Pancreas (tissue), 10 donors: ENCODE measurements at regions not wholly inside any gene's neighbourhood (a gene's known extent, or its start where the extent isn't known, plus 50 kb on each side); places are given as distances from the start of the nearest gene placed in this dataset.

Experiments used
- ATAC-seq, 4 donors: fragments of 200-7000 bp; cut with Tn5 transposase; one replicate each; pipeline versions ENCODE4 v1.8.0 to v1.9.1; 2020; ENCODE audit warnings: mild to moderate bottlenecking in 4 of 4, moderate library complexity in 4 of 4
- DNase-seq, 6 donors: peaks; one replicate each; pipeline ENCODE4 v3.0.0-alpha.2; 2020
- FAIRE-seq: peaks from 2 replicates; lab custom pipeline; 2012; peaks lifted over from hg19 to GRCh38; lab: Jason Lieb, UNC
- H3K27ac ChIP-seq, 4 donors: fragments of 200-600 bp; sonication (generic); 1 replicate in 3 of 4; 2 replicates in 1 of 4; pipeline versions ENCODE4 v1.5.0 to v1.8.0; 2020
- H3K27me3 ChIP-seq, 4 donors: fragments of 200-600 bp; one replicate each; pipeline ENCODE4 v1.8.0; 2021
- H3K36me3 ChIP-seq, 3 donors: fragments of 200-600 bp; sonication (generic) in 1 of 3; one replicate each; pipeline versions ENCODE4 v1.5.0 to v1.8.0; 2020 to 2021
- H3K4me1 ChIP-seq, 3 donors: fragments of 200-600 bp; one replicate each; pipeline ENCODE4 v1.8.0; 2021
- H3K4me3 ChIP-seq, 4 donors: fragments of 200-600 bp; sonication (generic) in 2 of 4; one replicate each; pipeline versions ENCODE4 v1.5.0 to v1.8.0; 2020 to 2021
- H3K9me3 ChIP-seq, 4 donors: fragments of 200-600 bp; one replicate each; pipeline ENCODE4 v1.8.0; 2021
- CTCF ChIP-seq, 4 donors: fragments of 200-600 bp; sonication (generic) in 3 of 4; IDR thresholded peaks; one replicate each; pipeline versions ENCODE4 v1.5.0 to v1.8.0; 2021; ENCODE audit warnings: antibody characterized with exemption in 4 of 4
- WGBS, 2 donors: extraction: QIAGEN DNeasy Blood & Tissue Kit; methylation state at CpG; one replicate each; pipeline ENCODE4 v1.1.7; 2013; 5-methylcytosine and 5-hydroxymethylcytosine counted together
- intact Hi-C, 3 donors: fragments of 100-400 bp; cut with DNase I; formaldehyde crosslinking; loops; one replicate each; pipeline versions ENCODE4 v1.11.1 to v1.14.2; 2022
- donor health status: healthy with polysubstance abuse.
- donor health status: DM: no; HTN: no; CAD: no; lungs with moderate emphysema.
- donor health status: DM: no; HTN: no; CAD: no.
- donor health status: control.
- donor health status: control.
- donor health status: Bipolar disorder and iron deficiency.
- donor health status: DM: yes; HTN: yes; CAD: no.
- donor health status: DM: no; HTN: no; CAD: no.
- donor health status: DM: no; HTN: no; CAD: no.
- donor health status: DM: yes; HTN: yes; CAD: no.

GRCh38 chr12:102757154-102757881, 159.7 kb downstream of the PAH start:
- Histone ChIP-seq H3K4me3 (no peak overlapping the region), H3K27ac (no peak overlapping the region), H3K4me1 (no peaks in the 10 kb centered on the region), H3K27me3 (no peaks in the 10 kb centered on the region), H3K9me3 (no peaks in the 10 kb centered on the region), H3K36me3 (no peaks in the 10 kb centered on the region)
- 64 to 77% methylated on average over 8 of the region's 8 CpGs for WGBS, 2 donors
- no peak for TF ChIP-seq CTCF (IDR thresholded peaks at IDR 0.05)
- peak in 1 of 6 donors; percentile 21 for DNase-seq
- intact Hi-C loops: no loop called here
- ATAC-seq: peak in 1 of 4 donors; percentile 20
- FAIRE-seq: no peak

- H3K4me1 ChIP-seq: no peaks in the 10 kb centered on the region
- no peaks in the 10 kb centered on the region for H3K9me3 ChIP-seq
- peak in 3 of 4 donors; percentile 27 to 46 (median 37) for ATAC-seq
- TF ChIP-seq CTCF (IDR thresholded peaks at IDR 0.05): no peak
- H3K4me3 ChIP-seq: no peak overlapping the region
- intact Hi-C loops: no loop called here
- WGBS, 2 donors: 19 to 29% methylated on average over 3 of the region's 3 CpGs
- DNase-seq: no peak
- no peaks in the 10 kb centered on the region for H3K36me3 ChIP-seq
- no peaks in the 10 kb centered on the region for H3K27me3 ChIP-seq
- H3K27ac ChIP-seq: no peak overlapping the region
- FAIRE-seq: no peak
These were observed 160.5 kb downstream of the PAH start for GRCh38 chr12:102756530-102756929.

- no peaks in the 10 kb centered on the region for H3K27me3 ChIP-seq
- TF ChIP-seq CTCF (IDR thresholded peaks at IDR 0.05): no peak
- intact Hi-C loops: no loop called here
- WGBS, 2 donors: 77 to 89% methylated on average over 3 of the region's 3 CpGs
- no peak for ATAC-seq
- H3K9me3 ChIP-seq: no peaks in the 10 kb centered on the region
- H3K36me3 ChIP-seq: no peaks in the 10 kb centered on the region
- H3K4me1 ChIP-seq: no peaks in the 10 kb centered on the region
- FAIRE-seq: no peak
- no peak overlapping the region for H3K27ac ChIP-seq
- no peak overlapping the region for H3K4me3 ChIP-seq
- DNase-seq: no peak
These were observed 161.8 kb downstream of the PAH start for GRCh38 chr12:102755266-102755665.

GRCh38 chr12:102753802-102754201, 163.2 kb downstream of the PAH start:
- Histone ChIP-seq H3K27me3 (no peaks in the 10 kb centered on the region), H3K27ac (no peak overlapping the region), H3K4me1 (no peaks in the 10 kb centered on the region), H3K36me3 (no peaks in the 10 kb centered on the region), H3K4me3 (no peak overlapping the region), H3K9me3 (no peaks in the 10 kb centered on the region)
- ATAC-seq (no peak), FAIRE-seq (no peak), DNase-seq (no peak)
- WGBS, 2 donors: 54 to 66% methylated on average over 2 of the region's 2 CpGs
- intact Hi-C loops: no loop called here
- TF ChIP-seq CTCF (IDR thresholded peaks at IDR 0.05): no peak

- Histone ChIP-seq H3K9me3 (no peaks in the 10 kb centered on the region), H3K27me3 (no peaks in the 10 kb centered on the region), H3K36me3 (no peaks in the 10 kb centered on the region), H3K4me1 (no peaks in the 10 kb centered on the region), H3K4me3 (no peak overlapping the region), H3K27ac (no peak overlapping the region)
- TF ChIP-seq CTCF (IDR thresholded peaks at IDR 0.05): no peak
- no peak for FAIRE-seq
- intact Hi-C loops: no loop called here
- WGBS, 2 donors: 62 to 74% methylated on average over 3 of the region's 3 CpGs
- no peak for ATAC-seq
- DNase-seq: no peak
These were observed 168.3 kb downstream of the PAH start for GRCh38 chr12:102748704-102749103.
